Breast epithelium (tissue), 3 donors: ENCODE measurements at regions not wholly inside any gene's neighbourhood (a gene's known extent, or its start where the extent isn't known, plus 50 kb on each side); places are given as distances from the start of the nearest gene placed in this dataset.

Source experiments
- POLR2A ChIP-seq: fragments of 450-650 bp; IDR thresholded peaks from one replicate; pipeline ENCODE4 v1.6.1; 2016; ENCODE audit warnings: antibody characterized with exemption, mild to moderate bottlenecking, moderate library complexity
- TF ChIP-seq, protein P1 (sequence below), 3 donors: fragments of 450-650 bp; IDR thresholded peaks; one replicate each; pipeline ENCODE4 v1.5.1; 2016 to 2017; ENCODE audit warnings: antibody characterized with exemption in 3 of 3, mild to moderate bottlenecking in 3 of 3, moderate library complexity in 3 of 3

DNA sequence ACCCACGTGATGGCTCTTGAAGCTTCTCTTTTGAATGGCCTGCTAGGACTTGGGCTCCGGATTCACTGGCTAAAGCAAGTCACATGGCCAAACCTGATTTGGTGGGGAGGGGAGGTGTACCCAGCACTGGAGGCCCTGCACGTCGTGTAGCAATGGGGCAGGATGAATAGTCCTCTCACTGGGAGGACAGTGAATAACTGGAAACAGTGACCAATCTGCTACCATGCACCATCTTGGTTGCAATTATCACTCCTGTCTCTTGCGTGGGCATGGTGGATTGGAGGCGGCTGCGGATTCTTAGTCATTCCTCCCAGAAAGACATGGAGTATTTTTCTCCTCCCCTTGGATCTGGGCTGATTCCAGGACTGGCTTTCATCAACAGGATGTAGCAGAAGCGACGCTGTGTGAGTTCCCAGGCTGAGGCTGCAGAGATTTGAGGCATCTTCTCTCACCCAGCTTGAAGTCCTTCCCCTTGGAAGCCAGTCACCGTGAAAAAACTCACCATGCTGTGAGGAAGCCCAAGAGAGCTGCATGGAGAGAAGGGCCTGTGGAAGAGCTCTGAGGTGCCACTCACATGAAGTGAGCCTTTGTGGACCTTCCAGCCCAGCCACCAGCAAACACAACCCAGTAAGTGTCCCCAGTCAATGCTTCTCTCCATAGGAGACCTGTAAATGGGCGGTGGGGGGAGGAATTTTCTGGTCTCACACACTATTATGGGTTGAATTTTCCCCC, 70.4 kb downstream of the IGLL1 start:
- TF ChIP-seq, protein P1, sequence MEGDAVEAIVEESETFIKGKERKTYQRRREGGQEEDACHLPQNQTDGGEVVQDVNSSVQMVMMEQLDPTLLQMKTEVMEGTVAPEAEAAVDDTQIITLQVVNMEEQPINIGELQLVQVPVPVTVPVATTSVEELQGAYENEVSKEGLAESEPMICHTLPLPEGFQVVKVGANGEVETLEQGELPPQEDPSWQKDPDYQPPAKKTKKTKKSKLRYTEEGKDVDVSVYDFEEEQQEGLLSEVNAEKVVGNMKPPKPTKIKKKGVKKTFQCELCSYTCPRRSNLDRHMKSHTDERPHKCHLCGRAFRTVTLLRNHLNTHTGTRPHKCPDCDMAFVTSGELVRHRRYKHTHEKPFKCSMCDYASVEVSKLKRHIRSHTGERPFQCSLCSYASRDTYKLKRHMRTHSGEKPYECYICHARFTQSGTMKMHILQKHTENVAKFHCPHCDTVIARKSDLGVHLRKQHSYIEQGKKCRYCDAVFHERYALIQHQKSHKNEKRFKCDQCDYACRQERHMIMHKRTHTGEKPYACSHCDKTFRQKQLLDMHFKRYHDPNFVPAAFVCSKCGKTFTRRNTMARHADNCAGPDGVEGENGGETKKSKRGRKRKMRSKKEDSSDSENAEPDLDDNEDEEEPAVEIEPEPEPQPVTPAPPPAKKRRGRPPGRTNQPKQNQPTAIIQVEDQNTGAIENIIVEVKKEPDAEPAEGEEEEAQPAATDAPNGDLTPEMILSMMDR (IDR thresholded peaks at IDR 0.05), result no peak
- TF ChIP-seq POLR2A, result no peak
